LoVo (cell line): ENCODE measurements at regions not wholly inside any gene's neighbourhood (a gene's known extent, or its start where the extent isn't known, plus 50 kb on each side); places are given as distances from the start of the nearest gene placed in this dataset.
"Not testable (repeated sequence)": the region's sequence is repeated elsewhere in the genome, so short reads cannot be mapped to it uniquely, and the experiment has no call there.

Experiments used
- DNase-seq: peaks from one replicate; pipeline ENCODE4 v3.0.0-alpha.2; 2016; ENCODE audit warnings: low spot score

- DNase-seq = not testable (repeated sequence)
Observed at GRCh38 chr17:77290759-77291558, 150.2 kb downstream of the SEC14L1 start.

- no peak for DNase-seq
Observed at GRCh38 chr17:77291591-77292386, 151.0 kb downstream of the SEC14L1 start.

GRCh38 chr17:77294761-77295160 lies 154.0 kb downstream of the SEC14L1 start:
- no peak for DNase-seq

GRCh38 chr17:77295241-77295853 lies 154.6 kb downstream of the SEC14L1 start:
- no peak for DNase-seq

- no peak for DNase-seq
Observed at GRCh38 chr17:77296769-77297409, 156.1 kb downstream of the SEC14L1 start.

- no peak for DNase-seq
Observed at GRCh38 chr17:77297693-77298666, 157.2 kb downstream of the SEC14L1 start.

- no peak for DNase-seq
Observed at GRCh38 chr17:77298811-77299210, 158.0 kb downstream of the SEC14L1 start.

- DNase-seq = no peak
Observed at GRCh38 chr17:77299256-77300015, 158.7 kb downstream of the SEC14L1 start.

GRCh38 chr17:77300016-77300686 lies 159.4 kb downstream of the SEC14L1 start:
- DNase-seq = no peak

- DNase-seq = peak; percentile 25
Observed at GRCh38 chr17:77301694-77302266, 161.0 kb downstream of the SEC14L1 start.

GRCh38 chr17:77302682-77303081 lies 161.9 kb downstream of the SEC14L1 start:
- no peak for DNase-seq

- no peak for DNase-seq
Observed at GRCh38 chr17:77303620-77304019, 162.9 kb downstream of the SEC14L1 start.

- no peak for DNase-seq
Observed at GRCh38 chr17:77304051-77304745, 163.4 kb downstream of the SEC14L1 start.

- no peak for DNase-seq
Observed at GRCh38 chr17:77304746-77305473, 164.1 kb downstream of the SEC14L1 start.

- no peak for DNase-seq
Observed at GRCh38 chr17:77306048-77306789, 165.4 kb downstream of the SEC14L1 start.

GRCh38 chr17:77306790-77307478 lies 166.2 kb downstream of the SEC14L1 start:
- peak; percentile 59 for DNase-seq
